Stomach (tissue), 8 donors: ENCODE measurements at regions not wholly inside any gene's neighbourhood (a gene's known extent, or its start where the extent isn't known, plus 50 kb on each side); places are given as distances from the start of the nearest gene placed in this dataset.

Experiments
- DNase-seq, 2 donors: peaks; one replicate each; pipeline versions ENCODE4 v3.0.0 to v3.0.0-alpha.2; 2013 to 2019
- H3K27ac ChIP-seq, 5 donors: fragments of 200-600 bp in 4 of 5; sonication (generic) in 4 of 5; one replicate each; pipeline ENCODE4 v1.5.1; 2013 to 2019; ENCODE audit warnings: mild to moderate bottlenecking in 1 of 5, moderate library complexity in 1 of 5
- H3K27me3 ChIP-seq, 3 donors: fragments of 200-600 bp; sonication (generic); one replicate each; pipeline ENCODE4 v1.5.1; 2017 to 2019; ENCODE audit warnings: mixed run types in 1 of 3
- H3K36me3 ChIP-seq, 4 donors: fragments of 200-600 bp; sonication (generic); 1 replicate in 3 of 4; 2 replicates in 1 of 4; pipeline ENCODE4 v1.5.1; 2016 to 2019
- H3K4me1 ChIP-seq, 4 donors: fragments of 200-600 bp; sonication (generic); one replicate each; pipeline ENCODE4 v1.5.1; 2016 to 2019
- H3K4me3 ChIP-seq, 4 donors: fragments of 200-600 bp; sonication (generic) in 3 of 4; one replicate each; pipeline ENCODE4 v1.5.1; 2016 to 2019; ENCODE audit warnings: mild to moderate bottlenecking in 1 of 4
- H3K9me3 ChIP-seq, 4 donors: fragments of 200-600 bp; sonication (generic); one replicate each; pipeline ENCODE4 v1.5.1; 2016 to 2019
- CTCF ChIP-seq, 7 experiments: fragments of 450-650 bp in 4 of 7; fragments of 200-600 bp in 3 of 7; sonication (generic) in 3 of 7; IDR thresholded peaks; one replicate each; pipeline ENCODE4 v1.5.1; 2016 to 2019; ENCODE audit warnings: antibody characterized with exemption in 7 of 7, control low read depth in 2 of 7, mild to moderate bottlenecking in 1 of 7
- EP300 ChIP-seq: sonication (generic); formaldehyde crosslinking; IDR thresholded peaks from one replicate; pipeline ENCODE4 v1.6.1; 2017; ENCODE audit warnings: antibody characterized with exemption
- POLR2A ChIP-seq, 4 donors: fragments of 450-650 bp; IDR thresholded peaks; one replicate each; pipeline ENCODE4 v1.6.1; 2016; ENCODE audit warnings: antibody characterized with exemption in 4 of 4, control low read depth in 2 of 4, mild to moderate bottlenecking in 1 of 4, moderate library complexity in 1 of 4
- POLR2AphosphoS5 ChIP-seq, 3 donors: sonication (generic); formaldehyde crosslinking; IDR thresholded peaks; one replicate each; pipeline ENCODE4 v1.6.1; 2016; ENCODE audit warnings: antibody characterized with exemption in 3 of 3
- WGBS, 5 donors: extraction: QIAGEN DNeasy Blood & Tissue Kit in 3 of 5; methylation state at CpG; one replicate each; pipeline versions ENCODE4 v1.1.5 to v1.1.7; 2013 to 2018; 5-methylcytosine and 5-hydroxymethylcytosine counted together
- intact Hi-C: fragments of 100-400 bp; cut with DNase I; formaldehyde crosslinking; loops from one replicate; pipeline ENCODE4 v1.15.1; 2023; ENCODE audit warnings: low total_unique reads
- donor health status: healthy with polysubstance abuse.
- donor health status: Bipolar disorder and iron deficiency.
- donor health status: healthy.

GRCh38 chr1:104624538-104624937, 874.8 kb downstream of the AMY1C start:
- Histone ChIP-seq H3K4me1 (no peaks in the 10 kb centered on the region), H3K27ac (no peak overlapping the region), H3K4me3 (no peak overlapping the region), H3K36me3 (no peaks in the 10 kb centered on the region), H3K9me3 (peaks cover 0 to 10% (median 0%) of the 10 kb centered on the region in 4 donors), H3K27me3 (no peaks in the 10 kb centered on the region)
- TF ChIP-seq POLR2AphosphoS5 (IDR thresholded peaks at IDR 0.05) (no peak), EP300 (no peak)
- intact Hi-C loops = no loop called here
- DNase-seq = no peak
- WGBS, 5 donors = 63 to 80% (median 65%) methylated on average over 1 of the region's 1 CpG

- intact Hi-C loops = no loop called here
- no peak overlapping the region for H3K27ac ChIP-seq
- no peak for TF ChIP-seq CTCF (IDR thresholded peaks at IDR 0.05)
- TF ChIP-seq POLR2AphosphoS5 (IDR thresholded peaks at IDR 0.05) = no peak
- no peak for TF ChIP-seq POLR2A (IDR thresholded peaks at IDR 0.05)
- no peak for TF ChIP-seq EP300
- no peaks in the 10 kb centered on the region for H3K4me1 ChIP-seq
- no peaks in the 10 kb centered on the region for H3K36me3 ChIP-seq
- no peak overlapping the region for H3K4me3 ChIP-seq
- H3K9me3 ChIP-seq = no peaks in the 10 kb centered on the region
- WGBS, 5 donors = 20 to 37% (median 25%) methylated on average over 1 of the region's 1 CpG
- no peak for DNase-seq
- H3K27me3 ChIP-seq = no peaks in the 10 kb centered on the region
These were observed 879.9 kb downstream of the AMY1C start for GRCh38 chr1:104629589-104629988.

- TF ChIP-seq CTCF (IDR thresholded peaks at IDR 0.05) = no peak
- TF ChIP-seq POLR2A (IDR thresholded peaks at IDR 0.05) = no peak
- no peak for TF ChIP-seq POLR2AphosphoS5 (IDR thresholded peaks at IDR 0.05)
- TF ChIP-seq EP300 = no peak
- Histone ChIP-seq H3K9me3 (no peaks in the 10 kb centered on the region), H3K27ac (no peak overlapping the region), H3K4me3 (no peak overlapping the region), H3K36me3 (no peaks in the 10 kb centered on the region), H3K27me3 (no peaks in the 10 kb centered on the region), H3K4me1 (no peaks in the 10 kb centered on the region)
- WGBS, 5 donors = 50 to 64% (median 56%) methylated on average over 5 of the region's 5 CpGs
- DNase-seq = no peak
- intact Hi-C loops = no loop called here
These were observed 881.0 kb downstream of the AMY1C start for GRCh38 chr1:104630567-104631149.

GRCh38 chr1:104636581-104636980, 886.9 kb downstream of the AMY1C start:
- Histone ChIP-seq H3K36me3 (no peaks in the 10 kb centered on the region), H3K4me3 (no peak overlapping the region), H3K9me3 (no peaks in the 10 kb centered on the region), H3K27me3 (no peaks in the 10 kb centered on the region), H3K27ac (no peak overlapping the region), H3K4me1 (no peaks in the 10 kb centered on the region)
- no peak for TF ChIP-seq EP300
- TF ChIP-seq CTCF (IDR thresholded peaks at IDR 0.05) = no peak
- no peak for TF ChIP-seq POLR2AphosphoS5 (IDR thresholded peaks at IDR 0.05)
- TF ChIP-seq POLR2A (IDR thresholded peaks at IDR 0.05) = no peak
- DNase-seq = no peak
- intact Hi-C loops = no loop called here

- no peaks in the 10 kb centered on the region for H3K27me3 ChIP-seq
- H3K36me3 ChIP-seq = no peaks in the 10 kb centered on the region
- no peak overlapping the region for H3K4me3 ChIP-seq
- no peak overlapping the region for H3K27ac ChIP-seq
- DNase-seq = no peak
- H3K4me1 ChIP-seq = no peaks in the 10 kb centered on the region
- TF ChIP-seq POLR2A (IDR thresholded peaks at IDR 0.05) (no peak), EP300 (no peak), CTCF (IDR thresholded peaks at IDR 0.05) (no peak), POLR2AphosphoS5 (IDR thresholded peaks at IDR 0.05) (no peak)
- intact Hi-C loops = no loop called here
- H3K9me3 ChIP-seq = no peaks in the 10 kb centered on the region
These were observed 896.5 kb downstream of the AMY1C start for GRCh38 chr1:104646233-104646632.
